IMR-90 (cell line): ENCODE measurements at regions not wholly inside any gene's neighbourhood (a gene's known extent, or its start where the extent isn't known, plus 50 kb on each side); places are given as distances from the start of the nearest gene placed in this dataset.

Experiments used
- ATAC-seq: fragments of 200-7000 bp; cut with Tn5 transposase; 2 replicates; pipeline ENCODE4 v1.9.1; 2020; ENCODE audit warnings: low read depth, mild to moderate bottlenecking, moderate library complexity
- BruUV-seq: library from RNA; stranded (reverse); fragments of 400-500 nt; replicated peaks from 2 replicates; lab custom pipeline; 2021; lab: Mats Ljungman, UMichigan
- CTCF ChIA-PET: fragments of 300-600 bp; formaldehyde crosslinking; extraction: SDS; loops from one replicate; lab custom pipeline; 2021; ENCODE audit warnings: antibody characterized with exemption; lab: Yijun Ruan, JAX
- POLR2A ChIA-PET: fragments of 300-600 bp; sonication (Branson Sonifier 250); formaldehyde crosslinking; loops from one replicate; lab custom pipeline; 2022; ENCODE audit warnings: antibody characterized with exemption; ENCODE audit not compliant: unreplicated experiment; lab: Charles Lee
- DNase-seq: peaks from one replicate; pipeline ENCODE4 v3.0.0; 2013
- H2AFZ ChIP-seq: replicated peaks from 2 replicates; pipeline ENCODE3; 2013; ENCODE audit warnings: low read length, mild to moderate bottlenecking; ENCODE audit not compliant: poor library complexity
- H2AK5ac ChIP-seq: 2 replicates; pipeline ENCODE4 v1.6.1; 2013; ENCODE audit warnings: low read depth, low read length, inconsistent platforms
- H2AK9ac ChIP-seq: replicated peaks from 2 replicates; pipeline ENCODE3; 2013; ENCODE audit warnings: mild to moderate bottlenecking, low read depth, low read length, moderate library complexity; ENCODE audit not compliant: poor library complexity
- H2BK120ac ChIP-seq: 2 replicates; pipeline ENCODE4 v1.6.1; 2013; ENCODE audit warnings: low read depth, low read length, inconsistent platforms
- H2BK15ac ChIP-seq: 3 replicates; pipeline ENCODE4 v1.6.1; 2013; ENCODE audit warnings: low read depth, low read length, inconsistent platforms
- H2BK20ac ChIP-seq: 2 replicates; pipeline ENCODE4 v1.6.1; 2013; ENCODE audit warnings: low read depth, mild to moderate bottlenecking, inconsistent platforms, low read length, moderate library complexity
- H2BK5ac ChIP-seq: 2 replicates; pipeline ENCODE4 v1.6.1; 2013; ENCODE audit warnings: mild to moderate bottlenecking, low read depth, low read length, inconsistent platforms; ENCODE audit not compliant: poor library complexity, severe bottlenecking
- H3K14ac ChIP-seq: replicated peaks from 2 replicates; pipeline ENCODE4 v1.6.1; 2013; ENCODE audit warnings: low read depth, low read length, inconsistent platforms
- H3K18ac ChIP-seq: 2 replicates; pipeline ENCODE4 v1.6.1; 2013; ENCODE audit warnings: low read depth, low read length, control low read depth
- H3K23ac ChIP-seq: 2 replicates; pipeline ENCODE4 v1.6.1; 2013; ENCODE audit warnings: low read depth, low read length, inconsistent platforms
- H3K27ac ChIP-seq: 2 replicates; pipeline ENCODE4 v1.5.1; 2013; ENCODE audit warnings: mild to moderate bottlenecking, control low read depth, low read length; ENCODE audit not compliant: insufficient read depth
- H3K27me3 ChIP-seq: 2 replicates; pipeline ENCODE4 v1.6.1; 2013; ENCODE audit warnings: low read length; ENCODE audit not compliant: control insufficient read depth, insufficient read depth
- H3K36me3 ChIP-seq: 2 replicates; pipeline ENCODE4 v1.6.1; 2013; ENCODE audit warnings: low read length, mixed read lengths; ENCODE audit not compliant: control insufficient read depth, insufficient read depth
- H3K4ac ChIP-seq: 2 replicates; pipeline ENCODE4 v1.6.1; 2013; ENCODE audit warnings: low read depth, low read length, inconsistent platforms
- H3K4me1 ChIP-seq: 2 replicates; pipeline ENCODE4 v1.6.1; 2013; ENCODE audit warnings: low read length, mixed read lengths; ENCODE audit not compliant: control insufficient read depth, insufficient read depth
- H3K4me2 ChIP-seq: 2 replicates; pipeline ENCODE4 v1.6.1; 2013; ENCODE audit warnings: low read depth, mild to moderate bottlenecking, control low read depth, low read length, moderate library complexity
- H3K4me3 ChIP-seq: 2 replicates; pipeline ENCODE4 v1.5.1; 2013; ENCODE audit warnings: low read depth, mild to moderate bottlenecking, control low read depth, low read length, moderate library complexity; ENCODE audit not compliant: insufficient read depth
- H3K56ac ChIP-seq: 2 replicates; pipeline ENCODE4 v1.6.1; 2013; ENCODE audit warnings: low read length, inconsistent platforms; ENCODE audit not compliant: insufficient read depth; ENCODE audit errors: extremely low read depth
- H3K79me1 ChIP-seq, 2 experiments: 2 replicates each; pipeline ENCODE4 v1.6.1; 2013; ENCODE audit warnings: low read length in 2 of 2, inconsistent platforms in 1 of 2, low read depth in 1 of 2
- H3K9ac ChIP-seq: 2 replicates; pipeline ENCODE4 v1.6.1; 2013; ENCODE audit warnings: low read depth, low read length, control low read depth
- H3K9me1 ChIP-seq: 2 replicates; pipeline ENCODE4 v1.6.1; 2013; ENCODE audit warnings: low read length, inconsistent platforms; ENCODE audit not compliant: insufficient read depth
- H3K9me3 ChIP-seq: 2 replicates; pipeline ENCODE4 v1.6.1; 2013; ENCODE audit warnings: low read length; ENCODE audit not compliant: control insufficient read depth, insufficient read depth
- H4K20me1 ChIP-seq: 2 replicates; pipeline ENCODE4 v1.6.1; 2013; ENCODE audit warnings: low read length, inconsistent platforms; ENCODE audit not compliant: insufficient read depth
- H4K5ac ChIP-seq: 2 replicates; pipeline ENCODE4 v1.6.1; 2013; ENCODE audit warnings: mild to moderate bottlenecking, low read depth, low read length, control low read depth
- H4K8ac ChIP-seq, 2 experiments: 2 replicates each; pipeline ENCODE4 v1.6.1; 2013; ENCODE audit warnings: low read depth in 2 of 2, low read length in 2 of 2, control low read depth in 1 of 2, inconsistent platforms in 1 of 2
- H4K91ac ChIP-seq: 2 replicates; pipeline ENCODE4 v1.6.1; 2013; ENCODE audit warnings: low read depth, low read length, inconsistent platforms; ENCODE audit not compliant: insufficient read depth
- BHLHE40 ChIP-seq: fragments of 150-350 bp; IDR thresholded peaks from 2 replicates; pipeline ENCODE4 v1.6.1; 2016; ENCODE audit warnings: mild to moderate bottlenecking, low read depth, low read length
- CEBPB ChIP-seq: IDR thresholded peaks from 2 replicates; pipeline ENCODE4 v1.6.1; 2012; ENCODE audit warnings: low read depth, low read length, improper control_type of control experiment
- CHD1 ChIP-seq: IDR thresholded peaks from 2 replicates; pipeline ENCODE4 v1.6.1; 2012; ENCODE audit warnings: low read depth, low read length, improper control_type of control experiment
- FOS ChIP-seq: fragments of 150-350 bp; IDR thresholded peaks from 2 replicates; pipeline ENCODE4 v1.6.1; 2016; ENCODE audit warnings: low read depth, low read length
- MAFK ChIP-seq: IDR thresholded peaks from 2 replicates; pipeline ENCODE4 v1.6.1; 2012; ENCODE audit warnings: low read depth, low read length, improper control_type of control experiment
- MAZ ChIP-seq: IDR thresholded peaks from 2 replicates; pipeline ENCODE4 v1.6.1; 2012; ENCODE audit warnings: low read depth, mild to moderate bottlenecking, low read length, improper control_type of control experiment, moderate library complexity, borderline replicate concordance
- MXI1 ChIP-seq: IDR thresholded peaks from 2 replicates; pipeline ENCODE4 v1.6.1; 2012; ENCODE audit warnings: low read depth, mild to moderate bottlenecking, low read length, moderate library complexity, borderline replicate concordance
- NFE2L2 ChIP-seq: fragments of 150-350 bp; IDR thresholded peaks from 2 replicates; pipeline ENCODE4 v1.6.1; 2016; ENCODE audit warnings: low read depth, mild to moderate bottlenecking, low read length
- POLR2A ChIP-seq: IDR thresholded peaks from 2 replicates; pipeline ENCODE4 v1.6.1; 2012; ENCODE audit warnings: mild to moderate bottlenecking, low read depth, low read length
- RAD21 ChIP-seq: IDR thresholded peaks from 2 replicates; pipeline ENCODE4 v1.6.1; 2012; ENCODE audit warnings: low read length, improper control_type of control experiment
- RCOR1 ChIP-seq: IDR thresholded peaks from 2 replicates; pipeline ENCODE4 v1.6.1; 2012; ENCODE audit warnings: mild to moderate bottlenecking, low read length, improper control_type of control experiment; ENCODE audit not compliant: insufficient replicate concordance
- RFX5 ChIP-seq: IDR thresholded peaks from 2 replicates; pipeline ENCODE4 v1.8.0; 2012; ENCODE audit warnings: low read depth, mild to moderate bottlenecking, low read length, moderate library complexity
- SMC3 ChIP-seq: fragments of 150-350 bp; IDR thresholded peaks from 2 replicates; pipeline ENCODE4 v1.6.1; 2016; ENCODE audit warnings: low read depth, mild to moderate bottlenecking, antibody characterized with exemption, low read length, moderate library complexity
- WGBS, 2 experiments: methylation state at CpG; one replicate each; pipeline versions ENCODE4 v1.1.5 to v1.1.7; 2013; ENCODE audit warnings: missing lambda C conversion rate in 2 of 2; ENCODE audit not compliant: insufficient read length in 1 of 2; ENCODE audit errors: extremely low coverage in 2 of 2; 5-methylcytosine and 5-hydroxymethylcytosine counted together
- dilution Hi-C: fragments of 300-500 bp; cut with HindIII; formaldehyde crosslinking; loops from one replicate; pipeline ENCODE4 v1.14.3; 2018; ENCODE audit warnings: low sequenced_read_pairs; ENCODE audit not compliant: unreplicated experiment
- in situ Hi-C: fragments of 300-500 bp; cut with MboI; formaldehyde crosslinking; loops from 3 replicates; pipeline ENCODE4 v1.14.3; 2019; ENCODE audit warnings: low sequenced_read_pairs, inconsistent platforms, mixed read lengths
- intact Hi-C: fragments of 100-400 bp; cut with micrococcal nuclease; formaldehyde crosslinking; loops from 2 replicates; pipeline ENCODE4 v1.10.0; 2022
- TF ChIP-seq, protein P1 (sequence below): conservative IDR thresholded peaks from 2 replicates; pipeline ENCODE4 v1.5.1; 2012; ENCODE audit warnings: mild to moderate bottlenecking, low read depth, low read length, improper control_type of control experiment
- TF ChIP-seq, protein P2 (sequence below): fragments of 150-350 bp; IDR thresholded peaks from 2 replicates; pipeline ENCODE4 v1.6.1; 2017; ENCODE audit warnings: mild to moderate bottlenecking, antibody characterized with exemption, low read length, low read depth
- TF ChIP-seq, protein P3 (sequence below): fragments of 150-350 bp; IDR thresholded peaks from 2 replicates; pipeline ENCODE4 v1.6.1; 2016; ENCODE audit warnings: low read depth, mild to moderate bottlenecking, low read length, moderate library complexity, borderline replicate concordance

DNA sequence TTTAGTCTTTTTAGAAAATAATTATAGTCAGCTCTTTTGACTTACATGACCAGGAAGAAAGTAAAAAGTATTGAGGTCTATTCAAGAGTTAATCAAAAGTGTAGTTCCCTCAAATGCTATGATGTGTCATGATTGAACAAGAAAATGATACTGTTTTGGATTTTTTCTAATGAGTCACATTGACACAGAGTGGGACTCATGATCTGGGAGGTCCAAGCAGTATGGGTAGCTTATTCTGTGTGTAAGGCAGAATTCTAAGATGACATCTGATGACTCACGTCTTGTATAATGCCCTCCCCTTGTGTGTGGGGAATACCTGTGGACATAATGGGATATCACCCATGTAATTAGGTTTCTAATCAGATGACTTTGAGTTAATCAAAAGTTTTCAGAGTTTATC is 178.1 kb upstream of the DDHD1 start:
- POLR2A ChIA-PET = no interaction called here
- Histone ChIP-seq H3K4me2 (no peak overlapping the region), H2BK15ac (no peak overlapping the region), H3K18ac (no peak overlapping the region), H4K91ac (no peak overlapping the region), H2AK5ac (0 out of 2 replicates have a peak overlapping the region, but pooled peaks have one; percentile 23), H2AK9ac (no peak overlapping the region), H3K27ac (no peak overlapping the region), H2BK120ac (no peak overlapping the region), H3K36me3 (no peaks in the 10 kb centered on the region), H3K27me3 (no peaks in the 10 kb centered on the region), H4K8ac (no peak overlapping the region), H3K23ac (no peak overlapping the region), H3K14ac (no peak overlapping the region), H3K79me1 (no peaks in the 10 kb centered on the region), H2BK20ac (no peak overlapping the region), H2AFZ (no peak overlapping the region), H4K5ac (no peak overlapping the region), H3K9ac (no peak overlapping the region), H3K4me1 (peaks cover 10% of the 10 kb centered on the region), H3K4ac (no peak overlapping the region), H3K9me3 (no peaks in the 10 kb centered on the region), H2BK5ac (no peak overlapping the region), H4K20me1 (no peaks in the 10 kb centered on the region), H3K9me1 (peaks cover 4% of the 10 kb centered on the region; the same call in 1 of the 2 replicates), H3K4me3 (no peak overlapping the region), H3K56ac (no peak overlapping the region)
- dilution Hi-C loops = no loop called here
- in situ Hi-C loops = no loop called here
- intact Hi-C loops = no loop called here
- CTCF ChIA-PET = no interaction called here
- no TSS peak for BruUV-seq
- ATAC-seq (peak; percentile 85), DNase-seq (peak; percentile 93)
- no CpG with 5 or more reads among the region's 1 CpG for WGBS, 2 experiments
- TF ChIP-seq, protein P1, sequence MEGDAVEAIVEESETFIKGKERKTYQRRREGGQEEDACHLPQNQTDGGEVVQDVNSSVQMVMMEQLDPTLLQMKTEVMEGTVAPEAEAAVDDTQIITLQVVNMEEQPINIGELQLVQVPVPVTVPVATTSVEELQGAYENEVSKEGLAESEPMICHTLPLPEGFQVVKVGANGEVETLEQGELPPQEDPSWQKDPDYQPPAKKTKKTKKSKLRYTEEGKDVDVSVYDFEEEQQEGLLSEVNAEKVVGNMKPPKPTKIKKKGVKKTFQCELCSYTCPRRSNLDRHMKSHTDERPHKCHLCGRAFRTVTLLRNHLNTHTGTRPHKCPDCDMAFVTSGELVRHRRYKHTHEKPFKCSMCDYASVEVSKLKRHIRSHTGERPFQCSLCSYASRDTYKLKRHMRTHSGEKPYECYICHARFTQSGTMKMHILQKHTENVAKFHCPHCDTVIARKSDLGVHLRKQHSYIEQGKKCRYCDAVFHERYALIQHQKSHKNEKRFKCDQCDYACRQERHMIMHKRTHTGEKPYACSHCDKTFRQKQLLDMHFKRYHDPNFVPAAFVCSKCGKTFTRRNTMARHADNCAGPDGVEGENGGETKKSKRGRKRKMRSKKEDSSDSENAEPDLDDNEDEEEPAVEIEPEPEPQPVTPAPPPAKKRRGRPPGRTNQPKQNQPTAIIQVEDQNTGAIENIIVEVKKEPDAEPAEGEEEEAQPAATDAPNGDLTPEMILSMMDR = no peak
- no peak for TF ChIP-seq POLR2A
- TF ChIP-seq RCOR1 = no peak
- no peak for TF ChIP-seq NFE2L2
- TF ChIP-seq MAZ = 0 out of 2 replicates have a peak, but pooled peaks have one; percentile 22
- TF ChIP-seq CHD1 = no peak
- TF ChIP-seq MAFK = peak; percentile 46
- TF ChIP-seq SMC3 = no peak
- no peak; the same call in 1 of the 2 replicates for TF ChIP-seq BHLHE40
- no peak for TF ChIP-seq MXI1
- no peak for TF ChIP-seq RAD21
- peak; percentile 86 for TF ChIP-seq FOS
- no peak for TF ChIP-seq RFX5
- TF ChIP-seq, protein P2, sequence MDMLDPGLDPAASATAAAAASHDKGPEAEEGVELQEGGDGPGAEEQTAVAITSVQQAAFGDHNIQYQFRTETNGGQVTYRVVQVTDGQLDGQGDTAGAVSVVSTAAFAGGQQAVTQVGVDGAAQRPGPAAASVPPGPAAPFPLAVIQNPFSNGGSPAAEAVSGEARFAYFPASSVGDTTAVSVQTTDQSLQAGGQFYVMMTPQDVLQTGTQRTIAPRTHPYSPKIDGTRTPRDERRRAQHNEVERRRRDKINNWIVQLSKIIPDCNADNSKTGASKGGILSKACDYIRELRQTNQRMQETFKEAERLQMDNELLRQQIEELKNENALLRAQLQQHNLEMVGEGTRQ = no peak
- no peak for TF ChIP-seq CEBPB
- TF ChIP-seq, protein P3, sequence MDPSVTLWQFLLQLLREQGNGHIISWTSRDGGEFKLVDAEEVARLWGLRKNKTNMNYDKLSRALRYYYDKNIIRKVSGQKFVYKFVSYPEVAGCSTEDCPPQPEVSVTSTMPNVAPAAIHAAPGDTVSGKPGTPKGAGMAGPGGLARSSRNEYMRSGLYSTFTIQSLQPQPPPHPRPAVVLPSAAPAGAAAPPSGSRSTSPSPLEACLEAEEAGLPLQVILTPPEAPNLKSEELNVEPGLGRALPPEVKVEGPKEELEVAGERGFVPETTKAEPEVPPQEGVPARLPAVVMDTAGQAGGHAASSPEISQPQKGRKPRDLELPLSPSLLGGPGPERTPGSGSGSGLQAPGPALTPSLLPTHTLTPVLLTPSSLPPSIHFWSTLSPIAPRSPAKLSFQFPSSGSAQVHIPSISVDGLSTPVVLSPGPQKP = no peak
